GM19193 (cell line): ENCODE measurements at regions not wholly inside any gene's neighbourhood (a gene's known extent, or its start where the extent isn't known, plus 50 kb on each side); places are given as distances from the start of the nearest gene placed in this dataset.

Experiments
- POLR2A ChIP-seq: IDR thresholded peaks from 4 replicates; pipeline ENCODE4 v1.6.1; 2011; ENCODE audit not compliant: insufficient read depth, insufficient read length; ENCODE audit errors: extremely low read depth

- no peak for TF ChIP-seq POLR2A
Observed at GRCh38 chr5:18752317-18752716, 1118.1 kb downstream of the TAF11L14 start.

DNA sequence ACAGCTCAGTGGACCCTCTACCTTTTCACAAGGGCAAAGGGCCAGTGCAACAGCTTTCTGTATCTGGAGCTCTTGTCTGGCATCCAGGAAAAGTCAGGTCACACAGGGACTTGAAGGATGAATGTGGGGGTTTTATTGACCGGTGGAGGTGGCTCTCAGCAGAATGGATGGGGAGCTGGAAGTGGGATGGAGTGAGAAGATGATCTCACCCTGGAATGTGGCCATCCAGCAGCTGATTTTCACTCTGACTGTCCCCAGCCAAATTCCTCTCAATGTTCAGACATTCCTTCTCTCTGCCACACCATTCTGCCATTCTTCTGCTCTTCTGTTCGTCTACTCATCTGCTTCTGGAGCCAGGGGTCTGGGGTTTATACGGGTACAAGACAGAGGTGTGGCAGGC, 1119.9 kb downstream of the TAF11L14 start:
- TF ChIP-seq POLR2A, result no peak

DNA sequence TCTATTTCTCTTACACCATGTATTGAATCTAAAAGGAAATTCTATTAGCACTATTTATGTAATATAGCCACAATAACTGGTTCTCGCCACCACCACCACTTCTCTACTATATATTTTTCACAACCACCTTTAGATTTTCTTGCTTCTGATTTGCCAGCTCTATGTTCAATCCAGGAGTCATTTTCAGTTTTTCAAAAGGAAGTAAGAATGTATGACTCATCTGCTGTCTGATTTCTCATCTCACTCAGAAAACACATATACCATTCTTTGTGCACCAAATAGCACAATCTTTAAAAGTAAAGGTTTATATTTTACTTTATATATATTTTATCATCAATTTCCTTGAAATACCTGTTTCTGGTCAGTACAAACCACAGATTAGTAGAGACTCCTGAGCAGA, 1127.5 kb downstream of the TAF11L14 start:
- TF ChIP-seq POLR2A, result no peak

DNA sequence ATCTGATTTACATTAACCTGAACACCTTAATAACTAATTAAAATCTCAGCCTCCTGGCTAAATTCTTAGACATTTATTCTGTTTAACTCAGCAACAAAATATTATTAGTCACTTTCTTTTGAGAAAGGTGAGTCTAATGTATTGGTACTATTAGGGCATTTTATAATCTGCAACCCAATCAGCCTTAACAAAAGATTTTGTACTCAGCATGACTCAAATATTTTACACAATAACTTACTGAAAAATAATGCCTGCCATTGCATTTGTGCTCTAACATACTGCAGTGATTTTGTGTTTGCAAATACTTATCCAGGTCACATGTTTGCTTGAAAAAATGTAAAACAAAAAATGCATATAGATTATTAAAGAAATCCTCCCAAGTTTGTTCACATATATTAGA, 1129.9 kb downstream of the TAF11L14 start:
- no peak for TF ChIP-seq POLR2A

- no peak for TF ChIP-seq POLR2A
Observed at GRCh38 chr5:18765304-18765703, 1131.0 kb downstream of the TAF11L14 start.

GRCh38 chr5:18771097-18771610, 1136.9 kb downstream of the TAF11L14 start:
- TF ChIP-seq POLR2A, result no peak

DNA sequence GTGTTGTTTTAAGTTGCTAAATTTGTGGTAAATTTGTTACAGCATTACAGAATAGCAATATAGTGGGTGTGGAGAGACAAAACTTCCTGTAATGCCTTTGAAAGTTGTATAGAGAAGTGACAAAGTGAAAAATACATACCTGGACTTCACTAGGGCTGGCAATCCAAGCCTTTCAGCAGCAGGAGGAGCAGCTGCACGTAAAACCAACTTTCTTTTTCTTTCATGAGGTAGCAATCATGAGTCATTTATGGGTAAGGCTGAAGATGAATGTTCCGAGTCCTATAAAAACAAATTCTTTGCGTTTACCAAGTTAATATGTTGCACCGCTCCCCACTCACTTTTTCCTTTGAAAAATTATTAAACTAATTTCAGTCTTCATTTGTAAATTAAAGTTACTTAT, 1138.2 kb downstream of the TAF11L14 start:
- no peak for TF ChIP-seq POLR2A

DNA sequence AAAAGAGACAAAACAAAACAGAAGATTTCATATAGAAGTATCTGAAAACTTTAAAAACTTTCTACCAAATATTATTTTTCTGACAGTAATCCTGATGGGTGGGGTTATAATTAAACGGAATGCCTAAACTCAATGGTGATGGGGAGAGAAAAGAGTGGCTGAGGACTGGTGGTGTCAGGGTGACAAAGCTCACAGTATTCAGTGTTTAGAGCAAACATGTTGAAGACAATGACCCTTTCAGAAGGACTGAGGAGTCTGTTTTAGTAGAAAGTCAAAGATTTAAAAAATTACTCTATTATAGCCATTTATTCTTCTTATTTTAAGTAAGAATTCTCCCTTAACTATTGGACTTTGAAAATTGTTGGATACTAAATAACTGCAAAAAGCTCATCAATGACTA, 1144.0 kb downstream of the TAF11L14 start:
- no peak for TF ChIP-seq POLR2A

GRCh38 chr5:18789218-18789998, 1155.1 kb downstream of the TAF11L14 start:
- no peak for TF ChIP-seq POLR2A

- no peak for TF ChIP-seq POLR2A
Observed at GRCh38 chr5:18792145-18792544, 1157.9 kb downstream of the TAF11L14 start.

GRCh38 chr5:18797222-18797621, 1163.0 kb downstream of the TAF11L14 start:
- no peak for TF ChIP-seq POLR2A

DNA sequence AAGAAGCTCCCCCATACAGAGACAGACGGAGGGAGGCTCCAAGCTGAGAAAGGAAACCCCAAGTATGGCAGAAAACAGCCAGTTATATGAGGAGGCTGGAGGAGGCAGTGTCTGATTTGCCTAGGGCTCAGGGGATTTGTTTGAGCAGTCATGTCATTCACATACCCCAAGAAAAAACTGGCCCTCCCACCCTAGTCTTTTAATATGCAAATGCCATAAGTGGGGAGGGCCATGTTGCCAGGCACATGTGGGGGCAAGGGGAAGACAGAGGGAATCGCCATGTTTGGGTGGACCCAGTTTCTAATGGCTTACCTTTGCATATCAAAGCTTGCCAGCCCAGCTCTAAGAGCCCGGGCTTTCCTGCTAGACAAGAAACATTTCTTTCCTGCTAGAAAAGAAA, 1163.8 kb downstream of the TAF11L14 start:
- no peak for TF ChIP-seq POLR2A

- no peak for TF ChIP-seq POLR2A
Observed at GRCh38 chr5:18799482-18800128, 1165.3 kb downstream of the TAF11L14 start.

DNA sequence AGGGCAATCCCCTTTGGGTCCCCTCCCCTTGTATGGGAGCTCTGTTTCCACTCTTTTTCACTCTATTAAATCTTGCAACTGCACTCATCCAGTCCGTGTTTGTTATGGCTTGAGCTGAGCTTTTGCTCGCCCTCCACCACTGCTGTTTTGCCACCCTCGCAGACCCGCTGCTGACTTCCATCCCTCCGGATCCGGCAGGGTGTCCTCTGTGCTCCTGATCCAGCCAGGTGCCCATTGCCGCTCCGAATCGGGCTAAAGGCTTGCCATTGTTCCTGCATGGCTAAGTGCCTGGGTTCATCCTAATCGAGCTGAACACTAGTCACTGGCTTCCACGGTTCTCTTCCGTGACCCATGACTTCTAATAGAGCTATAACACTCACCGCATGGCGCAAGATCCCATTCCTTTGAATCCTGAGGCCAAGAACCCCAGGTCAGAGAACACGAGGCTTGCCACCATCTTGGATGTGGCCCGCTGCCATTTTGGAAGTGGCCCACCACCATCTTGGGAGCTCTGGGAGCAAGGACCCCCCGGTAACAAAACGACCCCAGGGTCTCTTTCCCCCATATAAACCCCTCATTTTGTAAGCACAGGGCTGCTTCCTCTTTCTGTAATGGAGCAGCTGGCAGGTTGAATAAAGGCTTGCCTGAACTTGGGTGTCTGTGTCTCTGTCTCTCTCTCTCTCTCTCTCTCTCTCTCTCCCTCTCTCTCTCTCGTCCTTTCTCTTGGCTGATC, 1166.2 kb downstream of the TAF11L14 start:
- no peak for TF ChIP-seq POLR2A

DNA sequence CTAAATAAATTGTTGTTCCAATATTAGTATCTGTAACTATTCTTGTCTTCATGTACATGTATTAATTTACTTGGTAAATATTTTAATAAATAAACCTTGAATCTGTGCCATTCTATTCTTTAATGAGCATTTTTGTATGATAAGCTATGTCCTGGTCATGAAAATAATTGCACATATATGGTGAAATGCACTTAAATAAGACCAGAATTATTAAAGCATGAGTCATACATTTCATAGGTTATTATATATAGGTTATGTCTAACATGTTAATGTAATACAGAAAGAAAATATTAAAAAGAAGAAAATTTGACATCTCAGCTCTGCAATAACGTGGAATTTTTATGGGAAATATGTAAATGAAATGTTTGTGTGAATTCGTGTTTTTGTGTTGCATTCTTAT, 1168.1 kb downstream of the TAF11L14 start:
- TF ChIP-seq POLR2A, result no peak
